Adrenal gland (tissue), 5 donors: ENCODE measurements at regions not wholly inside any gene's neighbourhood (a gene's known extent, or its start where the extent isn't known, plus 50 kb on each side); places are given as distances from the start of the nearest gene placed in this dataset.

Experiments
- POLR2A ChIP-seq, 2 donors: fragments of 450-650 bp; IDR thresholded peaks; one replicate each; pipeline ENCODE4 v1.6.1; 2017; ENCODE audit warnings: antibody characterized with exemption in 2 of 2, mild to moderate bottlenecking in 2 of 2, moderate library complexity in 1 of 2
- TF ChIP-seq, protein P1 (sequence below), 6 experiments: fragments of 450-650 bp in 4 of 6; fragments of 200-600 bp in 2 of 6; sonication (generic) in 1 of 6; IDR thresholded peaks; 1 replicate in 5 of 6; 2 replicates in 1 of 6; pipeline versions ENCODE4 v1.5.1 to v1.8.0; 2016 to 2021; ENCODE audit warnings: antibody characterized with exemption in 6 of 6, mild to moderate bottlenecking in 2 of 6, moderate library complexity in 1 of 6
- donor health status: DM: no; HTN: no; CAD: no.

DNA sequence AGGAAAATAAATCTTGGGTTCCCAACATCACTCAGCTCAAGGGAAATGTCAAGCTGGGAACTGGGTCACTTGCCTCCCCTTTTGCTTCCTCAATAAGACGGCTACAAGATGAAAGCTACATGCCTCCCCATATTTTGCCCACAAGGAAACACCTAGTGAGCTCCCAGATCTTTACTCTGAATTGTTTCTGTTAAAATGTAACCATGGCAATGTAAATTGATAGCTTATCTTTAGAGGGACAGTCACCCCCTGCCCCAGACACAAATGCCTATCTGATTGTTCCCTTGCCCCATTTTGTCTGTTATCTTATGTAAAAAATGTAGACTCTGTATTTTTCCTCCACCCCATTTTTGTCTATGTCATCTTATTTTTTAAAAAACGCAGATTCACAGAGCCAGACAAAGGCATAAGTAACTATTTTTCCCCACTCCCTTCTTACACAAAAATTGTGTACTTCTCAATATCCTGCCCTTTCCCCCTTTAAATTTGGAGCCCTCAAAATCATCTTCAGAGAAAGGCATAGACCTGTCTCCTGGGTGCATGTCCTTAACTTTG, 288.7 kb upstream of the ERCC4 start:
- TF ChIP-seq, protein P1, sequence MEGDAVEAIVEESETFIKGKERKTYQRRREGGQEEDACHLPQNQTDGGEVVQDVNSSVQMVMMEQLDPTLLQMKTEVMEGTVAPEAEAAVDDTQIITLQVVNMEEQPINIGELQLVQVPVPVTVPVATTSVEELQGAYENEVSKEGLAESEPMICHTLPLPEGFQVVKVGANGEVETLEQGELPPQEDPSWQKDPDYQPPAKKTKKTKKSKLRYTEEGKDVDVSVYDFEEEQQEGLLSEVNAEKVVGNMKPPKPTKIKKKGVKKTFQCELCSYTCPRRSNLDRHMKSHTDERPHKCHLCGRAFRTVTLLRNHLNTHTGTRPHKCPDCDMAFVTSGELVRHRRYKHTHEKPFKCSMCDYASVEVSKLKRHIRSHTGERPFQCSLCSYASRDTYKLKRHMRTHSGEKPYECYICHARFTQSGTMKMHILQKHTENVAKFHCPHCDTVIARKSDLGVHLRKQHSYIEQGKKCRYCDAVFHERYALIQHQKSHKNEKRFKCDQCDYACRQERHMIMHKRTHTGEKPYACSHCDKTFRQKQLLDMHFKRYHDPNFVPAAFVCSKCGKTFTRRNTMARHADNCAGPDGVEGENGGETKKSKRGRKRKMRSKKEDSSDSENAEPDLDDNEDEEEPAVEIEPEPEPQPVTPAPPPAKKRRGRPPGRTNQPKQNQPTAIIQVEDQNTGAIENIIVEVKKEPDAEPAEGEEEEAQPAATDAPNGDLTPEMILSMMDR (IDR thresholded peaks at IDR 0.05) = no peak
- no peak for TF ChIP-seq POLR2A (IDR thresholded peaks at IDR 0.05)
